ENCODE measurements at regions not wholly inside any gene's neighbourhood (a gene's known extent, or its start where the extent isn't known, plus 50 kb on each side); places are given as distances from the start of the nearest gene placed in this dataset.

DNA sequence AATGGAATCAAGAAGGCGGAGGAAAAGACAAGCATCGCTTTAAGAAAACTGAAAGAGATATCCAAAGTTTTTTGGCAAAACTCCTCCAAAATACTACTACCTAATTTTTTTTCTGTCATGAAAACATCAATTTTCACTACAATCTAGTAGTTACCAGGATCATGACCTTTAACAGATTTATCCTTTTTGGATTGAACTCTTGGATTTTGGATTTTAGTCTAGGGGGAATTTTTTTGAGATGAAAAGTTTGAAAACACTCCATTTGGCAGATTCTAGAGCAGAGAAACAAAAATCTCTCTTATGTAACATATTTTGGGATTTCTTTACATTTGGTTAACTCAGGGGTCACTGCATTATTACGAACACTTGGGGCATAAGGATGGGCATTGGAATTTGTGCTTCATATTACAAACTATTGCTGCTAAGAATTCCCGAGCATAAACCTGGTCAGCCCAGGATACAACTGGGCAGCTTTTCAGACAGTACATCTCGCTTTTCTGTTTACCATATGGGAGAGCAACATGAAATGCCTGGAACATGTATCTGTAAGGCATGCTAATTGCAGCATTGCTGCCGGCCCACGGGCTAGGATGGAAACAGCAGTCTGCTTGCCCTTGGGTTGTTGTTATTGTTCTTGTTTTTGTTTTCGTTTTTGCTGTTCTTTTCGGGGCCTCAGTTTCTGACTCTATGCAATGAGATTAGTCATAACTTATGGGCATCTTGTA, 264.3 kb downstream of the RHOU start:
- H3K9ac ChIP-seq (ENCODE audit: low read depth in 1 of 2, low read length in 2 of 2): no peak overlapping the region
- H3K27me3 ChIP-seq (ENCODE audit: control insufficient read depth in 4 of 4, insufficient read depth in 4 of 4, low read length in 3 of 4): no peaks in the 10 kb centered on the region
- no peaks in the 10 kb centered on the region for H3K4me1 ChIP-seq (ENCODE audit: control insufficient read depth in 4 of 4, insufficient read depth in 4 of 4, low read length in 3 of 4)
- H3K4me3 ChIP-seq (ENCODE audit: low read depth in 1 of 3, low read length in 3 of 3): no peak overlapping the region
- no peaks in the 10 kb centered on the region for H3K9me3 ChIP-seq (ENCODE audit: control insufficient read depth in 4 of 4, low read length in 3 of 4)
- WGBS: 93% methylated on average over 9 of the region's 9 CpGs
- no peak for TF ChIP-seq EGR1 (IDR thresholded peaks at IDR 0.05; ENCODE audit: low read depth in 2 of 2)
- TF ChIP-seq YY1 (IDR thresholded peaks at IDR 0.05): no peak
- TF ChIP-seq SP1 (IDR thresholded peaks at IDR 0.05): no peak
- TF ChIP-seq, protein P1, sequence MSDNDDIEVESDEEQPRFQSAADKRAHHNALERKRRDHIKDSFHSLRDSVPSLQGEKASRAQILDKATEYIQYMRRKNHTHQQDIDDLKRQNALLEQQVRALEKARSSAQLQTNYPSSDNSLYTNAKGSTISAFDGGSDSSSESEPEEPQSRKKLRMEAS (IDR thresholded peaks at IDR 0.05): no peak
- no peak for TF ChIP-seq FOXA1 (IDR thresholded peaks at IDR 0.05)
- TF ChIP-seq RAD21 (IDR thresholded peaks at IDR 0.05): no peak
- no peak for TF ChIP-seq RXRA (IDR thresholded peaks at IDR 0.05)
- TF ChIP-seq FOXA2 (IDR thresholded peaks at IDR 0.05): no peak
- TF ChIP-seq, protein P2, sequence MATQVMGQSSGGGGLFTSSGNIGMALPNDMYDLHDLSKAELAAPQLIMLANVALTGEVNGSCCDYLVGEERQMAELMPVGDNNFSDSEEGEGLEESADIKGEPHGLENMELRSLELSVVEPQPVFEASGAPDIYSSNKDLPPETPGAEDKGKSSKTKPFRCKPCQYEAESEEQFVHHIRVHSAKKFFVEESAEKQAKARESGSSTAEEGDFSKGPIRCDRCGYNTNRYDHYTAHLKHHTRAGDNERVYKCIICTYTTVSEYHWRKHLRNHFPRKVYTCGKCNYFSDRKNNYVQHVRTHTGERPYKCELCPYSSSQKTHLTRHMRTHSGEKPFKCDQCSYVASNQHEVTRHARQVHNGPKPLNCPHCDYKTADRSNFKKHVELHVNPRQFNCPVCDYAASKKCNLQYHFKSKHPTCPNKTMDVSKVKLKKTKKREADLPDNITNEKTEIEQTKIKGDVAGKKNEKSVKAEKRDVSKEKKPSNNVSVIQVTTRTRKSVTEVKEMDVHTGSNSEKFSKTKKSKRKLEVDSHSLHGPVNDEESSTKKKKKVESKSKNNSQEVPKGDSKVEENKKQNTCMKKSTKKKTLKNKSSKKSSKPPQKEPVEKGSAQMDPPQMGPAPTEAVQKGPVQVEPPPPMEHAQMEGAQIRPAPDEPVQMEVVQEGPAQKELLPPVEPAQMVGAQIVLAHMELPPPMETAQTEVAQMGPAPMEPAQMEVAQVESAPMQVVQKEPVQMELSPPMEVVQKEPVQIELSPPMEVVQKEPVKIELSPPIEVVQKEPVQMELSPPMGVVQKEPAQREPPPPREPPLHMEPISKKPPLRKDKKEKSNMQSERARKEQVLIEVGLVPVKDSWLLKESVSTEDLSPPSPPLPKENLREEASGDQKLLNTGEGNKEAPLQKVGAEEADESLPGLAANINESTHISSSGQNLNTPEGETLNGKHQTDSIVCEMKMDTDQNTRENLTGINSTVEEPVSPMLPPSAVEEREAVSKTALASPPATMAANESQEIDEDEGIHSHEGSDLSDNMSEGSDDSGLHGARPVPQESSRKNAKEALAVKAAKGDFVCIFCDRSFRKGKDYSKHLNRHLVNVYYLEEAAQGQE (IDR thresholded peaks at IDR 0.05): no peak
- TF ChIP-seq NR2F2 (IDR thresholded peaks at IDR 0.05): no peak
- no peak for TF ChIP-seq JUND (IDR thresholded peaks at IDR 0.05)
- TF ChIP-seq, protein P3, sequence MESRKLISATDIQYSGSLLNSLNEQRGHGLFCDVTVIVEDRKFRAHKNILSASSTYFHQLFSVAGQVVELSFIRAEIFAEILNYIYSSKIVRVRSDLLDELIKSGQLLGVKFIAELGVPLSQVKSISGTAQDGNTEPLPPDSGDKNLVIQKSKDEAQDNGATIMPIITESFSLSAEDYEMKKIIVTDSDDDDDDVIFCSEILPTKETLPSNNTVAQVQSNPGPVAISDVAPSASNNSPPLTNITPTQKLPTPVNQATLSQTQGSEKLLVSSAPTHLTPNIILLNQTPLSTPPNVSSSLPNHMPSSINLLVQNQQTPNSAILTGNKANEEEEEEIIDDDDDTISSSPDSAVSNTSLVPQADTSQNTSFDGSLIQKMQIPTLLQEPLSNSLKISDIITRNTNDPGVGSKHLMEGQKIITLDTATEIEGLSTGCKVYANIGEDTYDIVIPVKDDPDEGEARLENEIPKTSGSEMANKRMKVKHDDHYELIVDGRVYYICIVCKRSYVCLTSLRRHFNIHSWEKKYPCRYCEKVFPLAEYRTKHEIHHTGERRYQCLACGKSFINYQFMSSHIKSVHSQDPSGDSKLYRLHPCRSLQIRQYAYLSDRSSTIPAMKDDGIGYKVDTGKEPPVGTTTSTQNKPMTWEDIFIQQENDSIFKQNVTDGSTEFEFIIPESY (IDR thresholded peaks at IDR 0.05): no peak
- no peak for TF ChIP-seq HNF4G (IDR thresholded peaks at IDR 0.05)
- TF ChIP-seq HNF4A (conservative IDR thresholded peaks at IDR 0.05): no peak
- DNase-seq (ENCODE audit: low spot score): no peak
- no peaks in the 10 kb centered on the region for H3K36me3 ChIP-seq (ENCODE audit: control insufficient read depth in 4 of 4, insufficient read depth in 3 of 4, low read depth in 1 of 4, low read length in 3 of 4)
- no peak overlapping the region for H3K27ac ChIP-seq (ENCODE audit: low read depth in 1 of 2, low read length in 2 of 2)

DNA sequence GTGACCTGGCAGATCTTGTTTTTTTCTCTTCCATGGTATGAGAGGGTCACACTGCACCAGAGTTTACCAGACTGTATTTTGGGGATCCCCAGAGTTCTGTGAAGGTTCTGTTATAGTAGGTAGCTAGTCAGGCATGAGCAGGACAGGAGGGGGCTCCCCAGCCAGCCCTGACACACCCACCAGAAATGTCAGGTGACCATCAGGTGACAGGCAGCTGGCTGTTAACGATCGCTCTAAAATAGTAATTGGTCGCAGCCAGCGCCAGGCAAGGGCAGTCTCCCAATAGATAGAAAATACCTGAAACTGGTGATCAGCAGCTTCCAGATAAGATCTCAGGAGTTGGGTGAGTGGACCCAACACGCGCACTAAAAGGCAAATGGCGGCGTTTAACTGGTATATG, 264.9 kb downstream of the RHOU start:
- H3K4me3 ChIP-seq (ENCODE audit: low read depth in 1 of 3, low read length in 3 of 3): no peak overlapping the region
- H3K9ac ChIP-seq (ENCODE audit: low read depth in 1 of 2, low read length in 2 of 2): no peak overlapping the region
- no peak overlapping the region for H3K27ac ChIP-seq (ENCODE audit: low read depth in 1 of 2, low read length in 2 of 2)
- no peaks in the 10 kb centered on the region for H3K9me3 ChIP-seq (ENCODE audit: control insufficient read depth in 4 of 4, low read length in 3 of 4)
- 98% methylated on average over 8 of the region's 8 CpGs for WGBS
- no peaks in the 10 kb centered on the region for H3K4me1 ChIP-seq (ENCODE audit: control insufficient read depth in 4 of 4, insufficient read depth in 4 of 4, low read length in 3 of 4)
- H3K36me3 ChIP-seq (ENCODE audit: control insufficient read depth in 4 of 4, insufficient read depth in 3 of 4, low read depth in 1 of 4, low read length in 3 of 4): no peaks in the 10 kb centered on the region
- no peaks in the 10 kb centered on the region for H3K27me3 ChIP-seq (ENCODE audit: control insufficient read depth in 4 of 4, insufficient read depth in 4 of 4, low read length in 3 of 4)
- no peak for DNase-seq (ENCODE audit: low spot score)
- TF ChIP-seq, protein P4, sequence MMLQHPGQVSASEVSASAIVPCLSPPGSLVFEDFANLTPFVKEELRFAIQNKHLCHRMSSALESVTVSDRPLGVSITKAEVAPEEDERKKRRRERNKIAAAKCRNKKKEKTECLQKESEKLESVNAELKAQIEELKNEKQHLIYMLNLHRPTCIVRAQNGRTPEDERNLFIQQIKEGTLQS (IDR thresholded peaks at IDR 0.05): no peak
- no peak for TF ChIP-seq YY1 (IDR thresholded peaks at IDR 0.05)
- TF ChIP-seq JUND (IDR thresholded peaks at IDR 0.05): no peak
- TF ChIP-seq, protein P1 (IDR thresholded peaks at IDR 0.05): no peak
- no peak for TF ChIP-seq TAF1 (conservative IDR thresholded peaks at IDR 0.05)
- no peak for TF ChIP-seq FOXA2 (IDR thresholded peaks at IDR 0.05)
- TF ChIP-seq RXRA (IDR thresholded peaks at IDR 0.05): no peak
- no peak for TF ChIP-seq HNF4A (conservative IDR thresholded peaks at IDR 0.05)
- no peak for TF ChIP-seq GABPA (IDR thresholded peaks at IDR 0.05 in 1 of 2, conservative IDR thresholded peaks at IDR 0.05 in 1 of 2)
- TF ChIP-seq, protein P2 (IDR thresholded peaks at IDR 0.05): no peak
- no peak for TF ChIP-seq FOXA1 (IDR thresholded peaks at IDR 0.05)
- TF ChIP-seq HNF4G (IDR thresholded peaks at IDR 0.05): no peak
- TF ChIP-seq, protein P5, sequence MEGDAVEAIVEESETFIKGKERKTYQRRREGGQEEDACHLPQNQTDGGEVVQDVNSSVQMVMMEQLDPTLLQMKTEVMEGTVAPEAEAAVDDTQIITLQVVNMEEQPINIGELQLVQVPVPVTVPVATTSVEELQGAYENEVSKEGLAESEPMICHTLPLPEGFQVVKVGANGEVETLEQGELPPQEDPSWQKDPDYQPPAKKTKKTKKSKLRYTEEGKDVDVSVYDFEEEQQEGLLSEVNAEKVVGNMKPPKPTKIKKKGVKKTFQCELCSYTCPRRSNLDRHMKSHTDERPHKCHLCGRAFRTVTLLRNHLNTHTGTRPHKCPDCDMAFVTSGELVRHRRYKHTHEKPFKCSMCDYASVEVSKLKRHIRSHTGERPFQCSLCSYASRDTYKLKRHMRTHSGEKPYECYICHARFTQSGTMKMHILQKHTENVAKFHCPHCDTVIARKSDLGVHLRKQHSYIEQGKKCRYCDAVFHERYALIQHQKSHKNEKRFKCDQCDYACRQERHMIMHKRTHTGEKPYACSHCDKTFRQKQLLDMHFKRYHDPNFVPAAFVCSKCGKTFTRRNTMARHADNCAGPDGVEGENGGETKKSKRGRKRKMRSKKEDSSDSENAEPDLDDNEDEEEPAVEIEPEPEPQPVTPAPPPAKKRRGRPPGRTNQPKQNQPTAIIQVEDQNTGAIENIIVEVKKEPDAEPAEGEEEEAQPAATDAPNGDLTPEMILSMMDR (IDR thresholded peaks at IDR 0.05; ENCODE audit: low read depth, low read length, missing input control): no peak
- no peak for TF ChIP-seq EGR1 (IDR thresholded peaks at IDR 0.05; ENCODE audit: low read depth in 2 of 2)
- no peak for TF ChIP-seq NR2F2 (IDR thresholded peaks at IDR 0.05)
- no peak for TF ChIP-seq SP1 (IDR thresholded peaks at IDR 0.05)
- TF ChIP-seq RAD21 (IDR thresholded peaks at IDR 0.05): no peak

Data from liver (tissue), 8 donors.